Anterior cingulate cortex (tissue), 58 donors: ENCODE measurements at regions not wholly inside any gene's neighbourhood (a gene's known extent, or its start where the extent isn't known, plus 50 kb on each side); places are given as distances from the start of the nearest gene placed in this dataset.
A peak's percentile ranks its signal among the peaks of the same experiment; 100 is the strongest.

Experiments used
- DNase-seq, 58 donors: peaks; one replicate each; lab custom pipeline; 2025; lab: John Stamatoyannopoulos, UW

DNA sequence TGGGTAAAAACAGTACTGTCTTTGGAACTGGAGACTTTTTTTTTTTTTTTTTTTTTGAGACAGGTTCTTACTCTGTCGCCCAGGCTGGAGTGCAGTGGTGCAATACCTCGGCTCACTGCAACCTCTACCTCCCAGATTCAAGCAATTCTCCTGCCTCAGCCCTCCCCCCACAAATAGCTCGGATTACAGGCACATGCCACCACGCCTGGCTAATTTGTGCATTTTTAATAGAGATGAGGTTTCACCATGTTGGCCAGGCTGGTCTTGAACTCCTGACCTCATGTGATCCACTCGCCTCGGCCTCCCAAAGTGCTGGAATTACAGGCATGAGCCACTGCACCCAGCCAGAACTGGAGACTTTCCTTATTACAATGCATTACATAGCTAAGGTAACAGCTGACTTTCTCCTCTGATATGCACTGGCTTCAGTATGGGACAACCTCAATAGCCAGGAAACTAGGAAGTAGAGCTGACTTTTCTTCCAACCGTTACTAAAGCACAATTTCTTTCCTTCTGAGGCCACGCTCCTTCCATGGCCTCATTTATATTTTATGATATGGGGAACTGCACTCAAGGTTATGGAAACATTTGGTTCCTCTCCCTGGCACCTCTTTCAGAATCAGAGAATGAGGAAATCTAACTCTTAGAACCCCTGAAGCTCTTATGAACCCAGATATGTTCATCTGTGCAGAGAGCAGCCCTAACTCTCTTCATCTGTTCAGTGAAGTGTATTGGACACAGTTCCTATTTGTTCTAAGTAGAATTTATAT lies 53.5 kb upstream of the FAM9B start:
- no peak for DNase-seq

GRCh38 chrX:9088896-9089295 lies 55.0 kb upstream of the FAM9B start:
- no peak for DNase-seq

DNA sequence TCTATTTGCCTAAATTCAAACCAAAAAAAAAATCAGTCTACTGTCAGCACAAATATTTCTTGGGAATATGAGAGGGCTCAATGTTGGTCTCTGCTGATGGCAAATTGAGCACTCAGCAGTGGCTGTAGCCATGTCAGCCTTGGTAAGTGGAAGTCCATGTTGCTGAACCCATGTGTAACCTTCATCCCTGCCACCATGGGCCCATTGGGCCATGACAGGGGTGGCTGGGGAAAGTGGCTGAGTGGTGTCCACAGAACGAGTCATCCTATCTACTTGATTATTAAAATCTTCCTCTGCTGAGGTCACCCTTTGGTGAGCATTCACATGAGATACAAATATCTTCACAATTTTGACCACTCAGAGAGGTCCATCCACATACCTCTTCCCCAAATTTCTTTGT lies 56.8 kb upstream of the FAM9B start:
- DNase-seq, result no peak

- DNase-seq, result no peak
Measured at GRCh38 chrX:9091258-9091657, 57.3 kb upstream of the FAM9B start.

GRCh38 chrX:9102956-9103355 lies 69.0 kb upstream of the FAM9B start:
- DNase-seq, result no peak

DNA sequence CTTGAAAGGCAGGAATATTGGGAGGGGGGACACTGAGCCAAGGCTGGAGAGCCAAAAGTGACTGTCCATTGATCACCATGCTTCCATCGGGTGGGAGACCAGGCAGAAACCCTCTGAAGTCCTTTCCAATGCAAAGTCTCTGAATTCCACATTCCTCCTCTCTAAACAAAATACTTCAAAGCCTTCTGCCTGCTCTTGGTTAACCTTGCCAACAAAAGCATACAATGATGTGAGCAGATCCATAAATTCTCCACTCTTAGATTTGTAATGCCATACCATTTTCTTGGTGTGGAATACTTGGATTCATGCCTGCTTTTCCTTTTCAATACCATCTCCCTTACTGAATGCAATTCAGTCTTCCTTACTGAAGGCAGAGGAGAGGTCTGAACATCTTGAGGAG lies 74.1 kb upstream of the FAM9B start:
- DNase-seq, result no peak

GRCh38 chrX:9110808-9111207 lies 76.9 kb upstream of the FAM9B start:
- no peak for DNase-seq

DNA sequence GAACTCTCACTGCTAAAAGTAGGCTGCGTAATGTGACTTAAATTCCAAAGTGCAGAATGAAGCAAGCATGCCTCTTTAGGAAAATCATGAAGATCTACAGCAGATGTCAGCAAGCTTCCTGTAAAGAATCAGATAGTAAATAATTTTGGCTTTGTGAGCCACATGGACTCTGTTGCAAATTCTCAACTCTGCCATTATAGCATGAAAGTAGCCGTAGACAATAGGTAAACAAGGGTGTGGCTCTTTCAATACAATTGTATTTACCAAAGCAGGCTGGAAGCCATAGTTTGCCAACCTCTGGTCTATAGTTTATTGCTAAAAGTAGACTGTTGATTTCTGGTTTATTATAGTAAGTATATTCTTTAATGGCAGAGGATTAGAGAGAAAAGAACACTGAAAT lies 80.3 kb upstream of the FAM9B start:
- no peak for DNase-seq

- no peak for DNase-seq
Measured at GRCh38 chrX:9117851-9118250, 83.9 kb upstream of the FAM9B start.

GRCh38 chrX:9122519-9123245 lies 88.8 kb upstream of the FAM9B start:
- DNase-seq, result no peak

DNA sequence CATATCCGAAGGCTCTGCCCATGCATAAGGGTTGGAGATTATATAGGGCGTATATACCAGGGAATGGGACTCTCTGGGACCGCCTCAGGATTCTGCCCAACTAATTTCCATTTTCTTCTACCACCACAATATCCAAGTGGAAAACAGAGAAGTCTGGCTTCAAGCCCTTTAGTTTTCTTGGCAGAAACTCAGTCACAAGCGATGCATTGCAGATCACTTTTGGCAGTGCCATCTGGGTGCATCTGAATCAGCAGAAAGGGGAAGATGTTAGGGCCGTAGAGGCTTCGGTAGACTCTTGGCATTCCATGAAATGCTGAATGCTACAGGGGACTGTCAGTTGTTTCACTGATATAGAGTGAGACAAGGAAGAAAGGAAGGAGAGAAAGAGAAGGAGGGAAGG lies 94.1 kb upstream of the FAM9B start:
- DNase-seq, result peak in 19 of 58 donors; percentile 0 to 25 (median 1)

- peak in 1 of 58 donors; percentile 1 for DNase-seq
Measured at GRCh38 chrX:9130031-9130430, 96.1 kb upstream of the FAM9B start.

- no peak for DNase-seq
Measured at GRCh38 chrX:9131066-9131465, 97.1 kb upstream of the FAM9B start.

DNA sequence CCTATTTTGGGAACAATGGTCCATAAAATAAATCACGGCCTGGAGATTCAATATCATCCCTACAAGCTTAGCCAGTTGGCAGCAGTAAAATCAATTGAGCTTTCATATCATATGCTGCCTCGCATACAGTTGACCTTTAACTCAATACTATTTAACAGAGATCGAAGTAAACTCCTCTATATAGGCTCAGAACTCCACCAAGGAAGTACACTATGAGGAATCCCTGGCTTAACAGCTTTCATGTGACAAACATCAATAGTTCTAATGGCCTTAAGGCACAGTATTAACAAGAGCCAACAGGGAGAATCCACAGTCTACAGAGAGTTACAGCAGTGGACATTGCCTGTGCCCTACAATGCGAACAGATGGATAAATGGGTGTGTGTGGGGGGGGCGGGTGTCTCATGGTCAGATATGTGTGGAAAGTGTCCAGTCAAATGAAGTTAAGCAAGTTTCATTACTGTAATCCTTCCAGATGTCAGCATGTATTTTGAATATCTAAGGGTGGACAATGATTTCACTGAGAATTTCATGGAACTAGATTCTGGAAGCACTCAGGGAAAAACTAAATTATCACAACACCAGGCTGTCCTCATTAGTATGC lies 98.2 kb upstream of the FAM9B start:
- no peak for DNase-seq

DNA sequence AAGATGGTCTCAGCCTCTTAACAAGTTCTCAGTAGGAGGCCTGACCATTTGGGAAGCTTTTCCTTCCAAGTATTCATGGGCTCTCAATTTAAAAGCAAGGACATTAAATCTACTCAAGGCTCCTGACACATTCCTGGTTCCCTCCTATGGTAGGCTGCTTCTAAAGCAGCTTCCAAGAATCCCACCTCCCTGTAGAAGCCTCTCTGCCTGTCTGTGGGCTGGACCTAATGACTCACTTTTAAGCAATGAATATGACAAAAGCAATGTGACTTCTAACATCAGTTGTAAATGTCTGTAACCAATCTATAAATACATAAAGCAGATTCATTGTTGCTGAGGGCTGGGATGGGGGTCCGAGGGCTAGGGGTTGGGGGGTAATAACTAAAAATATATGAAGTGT lies 99.5 kb upstream of the FAM9B start:
- DNase-seq, result no peak

DNA sequence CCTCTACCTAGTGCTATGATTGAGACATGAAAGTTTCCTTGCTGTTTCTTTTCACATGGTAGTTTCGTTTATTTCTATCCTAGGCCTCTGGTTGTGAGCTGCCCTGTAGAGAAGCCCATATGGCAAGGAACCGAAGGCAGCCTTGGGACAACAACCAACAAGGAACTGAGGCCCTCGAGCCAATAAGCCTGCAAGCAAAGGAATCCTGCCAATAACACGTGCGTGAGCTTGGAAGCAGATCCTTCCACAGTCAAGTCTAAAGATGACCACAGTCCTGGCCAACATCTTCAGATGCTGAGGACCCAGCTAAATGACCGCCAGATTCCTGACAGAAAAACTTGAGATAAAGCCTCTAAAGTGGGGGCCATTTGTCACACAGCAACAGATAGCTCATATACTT lies 100.4 kb upstream of the FAM9B start:
- peak in 1 of 58 donors; percentile 0 for DNase-seq

DNA sequence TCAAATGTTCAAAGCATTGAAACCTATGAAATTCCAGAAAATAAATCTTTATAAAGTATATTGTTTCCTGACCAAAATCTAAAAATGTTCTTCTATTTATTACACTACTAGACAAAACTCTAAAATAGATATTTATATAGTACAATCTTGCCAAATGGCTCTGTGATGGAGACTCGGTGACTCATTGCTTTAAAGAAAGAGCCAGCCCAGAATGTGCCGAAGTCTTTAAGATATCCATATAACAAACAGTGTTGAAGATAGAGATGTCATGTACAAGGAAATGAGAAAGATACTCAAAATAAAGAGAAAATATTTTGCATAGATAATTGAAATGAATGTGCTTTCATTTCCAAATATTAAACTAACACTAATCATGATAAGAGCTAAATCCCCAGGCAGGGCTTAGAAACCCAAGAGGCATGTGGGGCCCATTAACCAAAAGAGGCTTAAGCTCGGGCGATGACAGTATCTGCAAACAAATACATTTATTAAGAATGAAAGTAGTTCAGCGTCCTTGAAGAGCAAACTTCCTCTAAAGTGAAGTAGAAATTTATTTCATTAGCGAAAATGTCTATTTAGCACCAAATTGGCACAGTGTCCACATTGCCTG lies 102.1 kb upstream of the FAM9B start:
- DNase-seq, result no peak

DNA sequence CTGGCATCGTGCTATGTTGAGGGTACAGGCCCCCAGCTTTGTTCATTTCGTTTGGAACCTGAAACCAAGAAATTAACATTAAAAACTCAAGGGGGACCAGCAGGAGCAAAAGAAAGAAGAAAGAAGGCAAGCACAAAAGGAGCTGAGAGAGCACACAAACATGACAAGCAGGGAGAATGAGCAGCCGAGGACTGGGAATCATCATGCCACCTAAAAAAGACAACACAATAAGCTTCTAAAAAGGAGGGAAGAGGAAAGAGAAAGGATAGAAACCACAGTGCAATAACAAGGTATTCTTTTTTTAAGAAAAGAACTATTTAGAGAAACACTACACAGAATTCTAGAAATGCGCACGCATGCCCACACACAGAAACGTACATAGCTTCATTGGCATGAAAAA lies 103.2 kb upstream of the FAM9B start:
- DNase-seq, result no peak

GRCh38 chrX:9141496-9141895 lies 107.6 kb upstream of the FAM9B start:
- no peak for DNase-seq

DNA sequence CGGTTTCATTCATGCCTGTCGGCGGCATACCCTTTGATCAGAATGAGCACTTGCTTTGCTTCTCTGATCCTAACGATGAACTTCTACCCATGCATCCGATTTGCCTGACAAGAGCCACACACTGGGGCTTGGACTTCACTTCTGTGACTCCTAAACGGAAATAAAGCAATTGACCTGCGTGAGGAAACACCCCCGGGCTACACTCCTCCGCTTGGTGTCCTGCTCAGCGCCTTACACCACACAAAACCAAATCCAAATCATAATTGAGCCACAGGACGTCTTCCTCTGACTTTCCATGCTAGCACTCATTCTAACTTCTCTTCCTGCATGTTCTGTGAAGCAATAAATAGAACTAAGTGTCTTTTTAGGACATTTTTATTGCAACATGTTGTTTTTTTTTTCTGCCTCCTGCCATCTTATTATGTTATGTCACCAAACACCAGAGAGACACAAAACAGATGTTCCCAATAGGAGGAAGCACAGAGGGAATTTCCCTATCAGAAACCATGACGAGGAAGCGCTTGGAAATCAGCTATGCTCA lies 110.8 kb upstream of the FAM9B start:
- no peak for DNase-seq

GRCh38 chrX:9146657-9147056 lies 112.7 kb upstream of the FAM9B start:
- DNase-seq, result no peak
